Coronary artery (tissue), 2 donors: ENCODE measurements at regions not wholly inside any gene's neighbourhood (a gene's known extent, or its start where the extent isn't known, plus 50 kb on each side); places are given as distances from the start of the nearest gene placed in this dataset.
"Not testable (repeated sequence)": the region's sequence is repeated elsewhere in the genome, so short reads cannot be mapped to it uniquely, and the experiment has no call there.

Experiments
- DNase-seq: peaks from one replicate; pipeline ENCODE4 v3.0.0-alpha.2; 2017; ENCODE audit warnings: low spot score
- H3K27ac ChIP-seq, 2 donors: fragments of 200-600 bp; sonication (generic); one replicate each; pipeline ENCODE4 v1.5.1; 2016 to 2019
- H3K4me3 ChIP-seq: fragments of 200-600 bp; sonication (generic); 2 replicates; pipeline ENCODE4 v1.5.1; 2016; ENCODE audit warnings: mild to moderate bottlenecking, moderate library complexity
- CTCF ChIP-seq: fragments of 200-600 bp; sonication (generic); IDR thresholded peaks from one replicate; pipeline ENCODE4 v1.5.1; 2019; ENCODE audit warnings: antibody characterized with exemption

- not testable (repeated sequence) for H3K4me3 ChIP-seq, DNase-seq, H3K27ac ChIP-seq
Measured at GRCh38 chr12:9468998-9469397, 138.7 kb downstream of the KLRB1 start.

GRCh38 chr12:9468144-9468543, 139.6 kb downstream of the KLRB1 start:
- not testable (repeated sequence) for H3K27ac ChIP-seq, H3K4me3 ChIP-seq, DNase-seq

GRCh38 chr12:9464408-9464807, 143.3 kb downstream of the KLRB1 start:
- TF ChIP-seq CTCF: no peak
- Histone ChIP-seq H3K4me3 (no peak overlapping the region), H3K27ac (no peak overlapping the region)
- DNase-seq: no peak

- not testable (repeated sequence) for H3K27ac ChIP-seq, DNase-seq, H3K4me3 ChIP-seq
Measured at GRCh38 chr12:9455516-9455915, 152.2 kb downstream of the KLRB1 start.

GRCh38 chr12:9454021-9454420, 153.7 kb downstream of the KLRB1 start:
- not testable (repeated sequence) for DNase-seq

GRCh38 chr12:9450127-9450567, 157.6 kb downstream of the KLRB1 start:
- H3K4me3 ChIP-seq, DNase-seq, H3K27ac ChIP-seq: not testable (repeated sequence)

More at GRCh38 chr12:9454021-9454420, 153.7 kb downstream of the KLRB1 start:
- H3K27ac ChIP-seq, H3K4me3 ChIP-seq: not testable (repeated sequence)

GRCh38 chr12:9449657-9450126, 158.0 kb downstream of the KLRB1 start:
- not testable (repeated sequence) for H3K4me3 ChIP-seq, DNase-seq, H3K27ac ChIP-seq

- DNase-seq: no peak
Measured at GRCh38 chr12:9449181-9449580, 158.5 kb downstream of the KLRB1 start.

GRCh38 chr12:9448648-9449047, 159.1 kb downstream of the KLRB1 start:
- DNase-seq, H3K27ac ChIP-seq: not testable (repeated sequence)
- H3K4me3 ChIP-seq: peak overlapping the region; percentile 79

More at GRCh38 chr12:9449181-9449580, 158.5 kb downstream of the KLRB1 start:
- no peak for TF ChIP-seq CTCF
- Histone ChIP-seq H3K27ac (no peak overlapping the region), H3K4me3 (no peak overlapping the region)

- DNase-seq: peak; percentile 88
- H3K27ac ChIP-seq: not testable (repeated sequence)
- H3K4me3 ChIP-seq: peak overlapping the region; percentile 79
Measured at GRCh38 chr12:9447791-9448614, 159.7 kb downstream of the KLRB1 start.

- H3K27ac ChIP-seq, DNase-seq: not testable (repeated sequence)
- peak overlapping the region; percentile 79 for H3K4me3 ChIP-seq
Measured at GRCh38 chr12:9446883-9447761, 160.6 kb downstream of the KLRB1 start.

GRCh38 chr12:9440428-9440827, 167.3 kb downstream of the KLRB1 start:
- not testable (repeated sequence) for H3K4me3 ChIP-seq, DNase-seq, H3K27ac ChIP-seq

GRCh38 chr12:9435682-9436081, 172.0 kb downstream of the KLRB1 start:
- H3K27ac ChIP-seq, DNase-seq, H3K4me3 ChIP-seq: not testable (repeated sequence)

GRCh38 chr12:9430385-9430784, 177.3 kb downstream of the KLRB1 start:
- not testable (repeated sequence) for DNase-seq

GRCh38 chr12:9428856-9429255, 178.9 kb downstream of the KLRB1 start:
- not testable (repeated sequence) for H3K27ac ChIP-seq, DNase-seq, H3K4me3 ChIP-seq

More at GRCh38 chr12:9430385-9430784, 177.3 kb downstream of the KLRB1 start:
- not testable (repeated sequence) for H3K4me3 ChIP-seq, H3K27ac ChIP-seq

- not testable (repeated sequence) for DNase-seq, H3K4me3 ChIP-seq, H3K27ac ChIP-seq
Measured at GRCh38 chr12:9425429-9425828, 182.3 kb downstream of the KLRB1 start.
